Endodermal cell (in vitro differentiated cells): ENCODE measurements at regions not wholly inside any gene's neighbourhood (a gene's known extent, or its start where the extent isn't known, plus 50 kb on each side); places are given as distances from the start of the nearest gene placed in this dataset.

Source experiments
- DNase-seq: peaks from one replicate; pipeline ENCODE4 v3.0.0-alpha.2; 2017
- H3K27ac ChIP-seq: 2 replicates; pipeline ENCODE4 v1.5.1; 2013; ENCODE audit warnings: mild to moderate bottlenecking, low read depth, low read length, moderate library complexity
- H3K27me3 ChIP-seq: 2 replicates; pipeline ENCODE4 v1.6.1; 2013; ENCODE audit warnings: mild to moderate bottlenecking, low read length, moderate library complexity; ENCODE audit not compliant: insufficient read depth, control insufficient read depth, poor library complexity, severe bottlenecking
- H3K36me3 ChIP-seq: 2 replicates; pipeline ENCODE4 v1.7.0; 2013; ENCODE audit warnings: mild to moderate bottlenecking, low read length, moderate library complexity; ENCODE audit not compliant: control insufficient read depth, insufficient read depth
- H3K4me1 ChIP-seq: one replicate; pipeline ENCODE4 v1.7.0; 2013; ENCODE audit warnings: low read length; ENCODE audit not compliant: control insufficient read depth, insufficient read depth
- H3K4me3 ChIP-seq: 2 replicates; pipeline ENCODE4 v1.5.1; 2013; ENCODE audit warnings: mild to moderate bottlenecking, low read length, moderate library complexity
- H3K9ac ChIP-seq: 2 replicates; pipeline ENCODE4 v1.6.1; 2013; ENCODE audit warnings: mild to moderate bottlenecking, low read length, moderate library complexity; ENCODE audit not compliant: poor library complexity, severe bottlenecking; ENCODE audit errors: extremely low read depth
- H3K9me3 ChIP-seq: 2 replicates; pipeline ENCODE4 v1.6.1; 2013; ENCODE audit warnings: mild to moderate bottlenecking, low read length, moderate library complexity; ENCODE audit not compliant: control insufficient read depth
- H3K27ac Mint-ChIP-seq: 2 replicates; pipeline ENCODE4 v1.8.0; 2020; ENCODE audit warnings: mixed read lengths
- H3K27me3 Mint-ChIP-seq: 2 replicates; pipeline ENCODE4 v1.8.0; 2021; ENCODE audit warnings: mild to moderate bottlenecking, mixed read lengths; ENCODE audit not compliant: insufficient read depth
- H3K36me3 Mint-ChIP-seq: 2 replicates; pipeline ENCODE4 v1.8.0; 2020; ENCODE audit warnings: low read depth, mixed read lengths
- H3K4me1 Mint-ChIP-seq: 2 replicates; pipeline ENCODE4 v1.8.0; 2020; ENCODE audit warnings: mixed read lengths
- H3K4me3 Mint-ChIP-seq: 2 replicates; pipeline ENCODE4 v1.8.0; 2020; ENCODE audit warnings: mild to moderate bottlenecking, moderate library complexity, mixed read lengths
- H3K9me3 Mint-ChIP-seq: 2 replicates; pipeline ENCODE4 v1.8.0; 2020; ENCODE audit warnings: mild to moderate bottlenecking, mixed read lengths
- CTCF ChIP-seq: fragments of 200-600 bp; sonication (generic); conservative IDR thresholded peaks from 2 replicates; pipeline ENCODE4 v1.5.0; 2021; ENCODE audit warnings: antibody characterized with exemption, mild to moderate bottlenecking
- WGBS, 2 experiments: methylation state at CpG; one replicate each; pipeline versions ENCODE4 v1.1.5 to v1.1.7; 2013; ENCODE audit warnings: missing lambda C conversion rate in 2 of 2, mixed read lengths in 1 of 2; ENCODE audit not compliant: insufficient coverage in 1 of 2, insufficient read length in 1 of 2; 5-methylcytosine and 5-hydroxymethylcytosine counted together

- no peak overlapping the region for H3K4me3 ChIP-seq
- Mint-ChIP-seq H3K27ac (no peak overlapping the region), H3K4me1 (peaks cover 31% of the 10 kb centered on the region), H3K27me3 (peaks cover 2% of the 10 kb centered on the region), H3K4me3 (no peak overlapping the region), H3K36me3 (no peaks in the 10 kb centered on the region), H3K9me3 (no peaks in the 10 kb centered on the region)
- no peak overlapping the region for H3K27ac ChIP-seq
- no peak for DNase-seq
- H3K9me3 ChIP-seq, result no peaks in the 10 kb centered on the region
- no peak for TF ChIP-seq CTCF
- no peak overlapping the region for H3K9ac ChIP-seq
- H3K36me3 ChIP-seq, result no peaks in the 10 kb centered on the region
- peaks cover 16% of the 10 kb centered on the region for H3K4me1 ChIP-seq
- WGBS, 2 experiments, result 85 to 89% methylated on average over 2 to 3 of the region's 3 CpGs
- no peaks in the 10 kb centered on the region for H3K27me3 ChIP-seq
Observed at GRCh38 chr7:131835141-131835540, 278.7 kb upstream of the PODXL start.

- WGBS, 2 experiments, result 85 to 100% methylated on average over 1 to 10 of the region's 11 CpGs
- peaks cover 2% of the 10 kb centered on the region for H3K27me3 Mint-ChIP-seq
- no peak for TF ChIP-seq CTCF
Observed at GRCh38 chr7:131830681-131831080, 274.3 kb upstream of the PODXL start.

GRCh38 chr7:131829947-131830558 lies 273.6 kb upstream of the PODXL start:
- peak overlapping the region; percentile 44 for H3K4me3 ChIP-seq
- peaks cover 28% of the 10 kb centered on the region for H3K4me1 ChIP-seq
- H3K9ac ChIP-seq, result no peak overlapping the region
- peaks cover 52% of the 10 kb centered on the region for H3K4me1 Mint-ChIP-seq
- peak overlapping the region; percentile 90 for H3K27ac Mint-ChIP-seq
- WGBS, 2 experiments, result 16 to 17% methylated on average over 9 to 18 of the region's 18 CpGs
- H3K27me3 ChIP-seq, result no peaks in the 10 kb centered on the region
- peak; percentile 95 for DNase-seq
- TF ChIP-seq CTCF, result peak; percentile 58
- peak overlapping the region; percentile 36 for H3K4me3 Mint-ChIP-seq
- peak overlapping the region; percentile 36 for H3K27ac ChIP-seq
- H3K36me3 ChIP-seq, result no peaks in the 10 kb centered on the region
- peaks cover 8% of the 10 kb centered on the region for H3K9me3 Mint-ChIP-seq
- no peaks in the 10 kb centered on the region for H3K36me3 Mint-ChIP-seq
- H3K9me3 ChIP-seq, result no peaks in the 10 kb centered on the region
- H3K27me3 Mint-ChIP-seq, result peaks cover 2% of the 10 kb centered on the region

More at GRCh38 chr7:131830681-131831080, 274.3 kb upstream of the PODXL start:
- H3K27me3 ChIP-seq, result no peaks in the 10 kb centered on the region
- H3K36me3 ChIP-seq, result no peaks in the 10 kb centered on the region
- DNase-seq, result no peak
- Mint-ChIP-seq H3K4me1 (peaks cover 56% of the 10 kb centered on the region), H3K9me3 (peaks cover 5% of the 10 kb centered on the region), H3K4me3 (peak overlapping the region; percentile 36), H3K36me3 (no peaks in the 10 kb centered on the region), H3K27ac (peak overlapping the region; percentile 90)
- peaks cover 29% of the 10 kb centered on the region for H3K4me1 ChIP-seq
- peak overlapping the region; percentile 36 for H3K27ac ChIP-seq
- peak overlapping the region; percentile 44 for H3K4me3 ChIP-seq
- no peaks in the 10 kb centered on the region for H3K9me3 ChIP-seq
- H3K9ac ChIP-seq, result no peak overlapping the region
